ENCODE measurements at regions not wholly inside any gene's neighbourhood (a gene's known extent, or its start where the extent isn't known, plus 50 kb on each side); places are given as distances from the start of the nearest gene placed in this dataset.

DNA sequence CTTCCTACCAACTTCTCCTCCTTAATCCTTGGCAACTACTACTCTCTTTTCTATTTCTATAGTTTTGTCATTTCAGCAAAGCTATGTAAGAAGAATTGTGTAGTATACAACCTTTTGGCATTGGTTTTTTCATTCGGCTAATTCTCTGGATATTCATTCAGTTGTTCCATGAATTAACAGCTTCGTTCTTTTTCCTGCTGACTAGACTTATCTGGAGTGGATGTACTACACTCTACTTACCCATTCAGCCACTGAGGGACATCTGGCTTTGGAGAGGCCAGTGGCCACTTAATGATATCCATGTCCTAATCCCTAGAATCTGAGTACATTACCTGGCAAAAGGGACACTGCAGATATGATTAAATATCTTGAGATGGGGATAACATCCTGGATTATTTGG lies 623.9 kb downstream of the DOK5 start:
- TF ChIP-seq CTCF (IDR thresholded peaks at IDR 0.05) (no peak), POLR2A (IDR thresholded peaks at IDR 0.05) (no peak)
